Pulmonary artery endothelial cell (primary cell): ENCODE measurements at regions not wholly inside any gene's neighbourhood (a gene's known extent, or its start where the extent isn't known, plus 50 kb on each side); places are given as distances from the start of the nearest gene placed in this dataset.
"Not testable (repeated sequence)": the region's sequence is repeated elsewhere in the genome, so short reads cannot be mapped to it uniquely, and the experiment has no call there.

Source experiments
- DNase-seq: peaks from one replicate; pipeline ENCODE4 v3.0.0-alpha.2; 2011; ENCODE audit warnings: low read depth, low spot score

- no peak for DNase-seq
These were observed 176.7 kb downstream of the PRELID2 start for GRCh38 chr5:145658435-145658834.

GRCh38 chr5:145652700-145653099 lies 182.4 kb downstream of the PRELID2 start:
- not testable (repeated sequence) for DNase-seq

- DNase-seq: not testable (repeated sequence)
These were observed 188.0 kb downstream of the PRELID2 start for GRCh38 chr5:145647137-145647536.

DNA sequence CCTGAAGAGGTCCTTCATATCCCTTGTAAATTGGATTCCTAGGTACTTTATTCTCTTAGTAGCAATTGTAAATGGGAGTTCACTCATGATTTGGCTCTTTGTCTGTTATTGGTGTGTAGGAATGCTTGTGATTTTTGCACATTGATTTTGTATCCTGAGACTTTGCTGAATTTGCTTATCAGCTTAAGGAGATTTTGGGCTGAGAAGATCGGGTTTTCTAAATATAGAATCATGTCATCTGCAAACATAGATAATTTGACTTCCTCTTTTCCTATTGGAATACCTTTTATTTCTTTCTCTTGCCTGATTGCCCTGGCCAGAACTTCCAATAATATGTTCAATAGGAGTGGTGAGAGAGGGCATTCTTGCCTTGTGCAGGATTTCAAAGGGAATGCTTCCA lies 191.9 kb downstream of the PRELID2 start:
- not testable (repeated sequence) for DNase-seq

- DNase-seq: no peak
These were observed 197.7 kb downstream of the PRELID2 start for GRCh38 chr5:145637396-145637795.

GRCh38 chr5:145636371-145636770 lies 198.8 kb downstream of the PRELID2 start:
- DNase-seq: no peak

- no peak for DNase-seq
These were observed 201.7 kb downstream of the PRELID2 start for GRCh38 chr5:145633474-145633873.

GRCh38 chr5:145632701-145633100 lies 202.4 kb downstream of the PRELID2 start:
- no peak for DNase-seq

DNA sequence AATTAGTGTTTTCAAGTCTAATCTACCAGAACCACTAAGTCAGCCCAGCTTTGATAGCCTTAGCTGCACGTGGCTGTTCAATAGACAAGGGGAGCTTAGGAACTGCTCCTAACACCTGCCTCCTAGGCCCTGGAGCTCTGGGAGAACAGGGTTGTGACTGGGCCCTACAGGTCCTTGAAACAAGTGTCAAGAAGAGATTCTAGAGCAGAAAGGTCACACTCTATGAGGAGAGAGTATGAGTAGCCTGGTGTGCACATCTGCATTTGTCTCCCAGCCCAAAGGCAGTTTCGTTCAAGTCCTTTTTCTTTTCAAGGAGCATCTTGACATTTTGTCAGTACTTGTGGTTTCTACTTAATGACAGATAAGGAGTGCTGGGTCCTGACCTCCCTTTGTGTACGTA lies 206.1 kb downstream of the PRELID2 start:
- DNase-seq: no peak

- DNase-seq: no peak
These were observed 206.6 kb downstream of the PRELID2 start for GRCh38 chr5:145628525-145628924.

DNA sequence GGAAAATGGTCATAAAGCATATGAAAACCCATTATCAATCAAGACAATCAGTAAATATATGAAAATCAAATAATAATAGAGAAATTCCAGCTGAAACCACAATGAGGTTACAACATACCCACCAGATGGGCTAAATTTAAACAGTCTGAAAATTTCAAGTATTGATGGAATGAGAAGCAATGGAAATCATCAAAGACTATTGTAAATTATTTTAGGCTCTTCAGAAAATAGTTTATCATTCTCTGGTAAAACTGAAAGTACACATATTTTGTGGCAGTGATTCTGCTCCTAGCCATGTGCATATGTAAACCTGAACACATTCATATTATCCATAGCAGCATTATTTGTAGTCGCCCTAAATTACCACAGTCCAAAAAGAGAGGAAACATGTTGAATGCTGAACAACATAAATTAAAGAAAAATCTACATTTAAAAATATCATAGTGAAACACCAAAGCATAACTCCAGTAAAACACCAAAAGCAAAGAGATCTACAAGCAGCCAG lies 215.3 kb downstream of the PRELID2 start:
- no peak for DNase-seq

GRCh38 chr5:145616739-145617138 lies 218.4 kb downstream of the PRELID2 start:
- not testable (repeated sequence) for DNase-seq

DNA sequence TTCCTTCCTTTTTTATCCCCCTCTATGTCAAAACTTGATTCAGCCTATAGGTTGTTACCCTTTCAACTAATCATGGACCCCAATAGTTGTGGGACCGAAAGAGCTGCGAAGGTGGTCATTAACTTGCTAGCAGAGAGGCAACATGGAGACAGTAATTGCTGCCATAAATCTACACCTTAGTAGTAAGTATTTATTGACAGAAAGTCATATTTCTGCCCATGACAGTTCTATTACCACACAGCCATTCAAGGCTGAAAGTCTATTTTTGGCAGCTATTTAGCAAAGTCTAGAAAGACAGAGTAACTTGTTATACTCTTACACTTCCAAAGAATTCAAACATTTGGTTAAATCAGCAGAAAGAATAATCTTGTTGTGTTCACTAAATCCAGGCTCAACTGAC lies 236.2 kb downstream of the PRELID2 start:
- DNase-seq: no peak

DNA sequence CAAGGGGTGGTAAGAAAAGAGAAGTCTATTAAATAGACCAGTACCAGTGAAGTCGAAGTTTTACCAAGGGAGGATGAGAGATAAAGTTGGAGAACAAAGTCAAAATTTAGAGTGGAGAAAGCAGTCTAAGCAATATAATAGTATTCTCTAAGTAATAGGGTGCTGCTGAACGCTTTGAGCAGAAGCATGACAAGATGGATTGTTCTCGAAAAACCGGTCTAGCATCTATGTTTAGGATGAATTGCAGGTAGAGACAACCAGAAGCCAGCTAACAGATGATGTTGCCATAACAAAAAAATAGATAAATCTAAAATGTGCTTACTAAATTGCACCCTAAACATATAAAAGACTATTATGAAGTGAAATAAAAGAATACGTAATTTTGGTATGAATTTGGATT lies 237.0 kb downstream of the PRELID2 start:
- no peak for DNase-seq

DNA sequence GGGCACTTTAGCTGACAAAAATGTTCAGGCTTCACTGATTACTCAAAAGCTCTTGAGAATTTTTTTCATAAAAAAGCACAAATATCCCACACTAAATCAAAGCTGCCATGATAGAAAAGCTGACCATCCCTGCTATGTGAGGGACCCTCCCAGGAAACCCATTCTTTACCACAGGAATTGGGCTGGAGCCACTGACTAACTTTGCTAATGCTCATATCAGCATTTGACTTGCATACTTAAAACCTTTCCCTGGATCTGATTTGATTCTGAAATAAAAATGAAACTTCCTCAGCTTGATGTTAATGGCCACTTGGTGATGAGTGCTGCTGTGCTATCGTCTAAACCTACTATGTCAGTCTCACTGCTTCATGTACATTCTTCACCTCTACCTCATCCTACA lies 243.6 kb downstream of the PRELID2 start:
- no peak for DNase-seq

GRCh38 chr5:145589063-145589462 lies 246.1 kb downstream of the PRELID2 start:
- DNase-seq: no peak

GRCh38 chr5:145588558-145588957 lies 246.6 kb downstream of the PRELID2 start:
- DNase-seq: no peak

DNA sequence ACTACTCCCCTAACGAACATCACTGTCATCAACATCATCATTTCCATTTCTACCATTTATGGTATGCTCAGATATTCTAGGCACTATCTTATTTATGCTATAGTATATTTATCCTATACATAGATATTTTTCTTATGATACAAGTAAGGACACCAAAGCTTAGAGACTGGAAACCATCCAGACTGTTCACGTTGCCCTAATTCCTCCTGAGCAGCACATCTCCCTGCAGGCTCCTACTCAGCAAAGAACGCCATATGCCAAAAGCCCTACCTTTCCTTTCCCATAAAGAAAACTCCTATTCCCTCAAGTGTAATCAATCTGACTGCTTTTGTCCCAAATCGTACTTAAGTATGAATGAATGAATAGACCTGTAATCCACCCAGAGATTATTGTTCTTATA lies 247.0 kb downstream of the PRELID2 start:
- no peak for DNase-seq

GRCh38 chr5:145587710-145588109 lies 247.4 kb downstream of the PRELID2 start:
- DNase-seq: peak; percentile 50

GRCh38 chr5:145587308-145587672 lies 247.9 kb downstream of the PRELID2 start:
- no peak for DNase-seq

DNA sequence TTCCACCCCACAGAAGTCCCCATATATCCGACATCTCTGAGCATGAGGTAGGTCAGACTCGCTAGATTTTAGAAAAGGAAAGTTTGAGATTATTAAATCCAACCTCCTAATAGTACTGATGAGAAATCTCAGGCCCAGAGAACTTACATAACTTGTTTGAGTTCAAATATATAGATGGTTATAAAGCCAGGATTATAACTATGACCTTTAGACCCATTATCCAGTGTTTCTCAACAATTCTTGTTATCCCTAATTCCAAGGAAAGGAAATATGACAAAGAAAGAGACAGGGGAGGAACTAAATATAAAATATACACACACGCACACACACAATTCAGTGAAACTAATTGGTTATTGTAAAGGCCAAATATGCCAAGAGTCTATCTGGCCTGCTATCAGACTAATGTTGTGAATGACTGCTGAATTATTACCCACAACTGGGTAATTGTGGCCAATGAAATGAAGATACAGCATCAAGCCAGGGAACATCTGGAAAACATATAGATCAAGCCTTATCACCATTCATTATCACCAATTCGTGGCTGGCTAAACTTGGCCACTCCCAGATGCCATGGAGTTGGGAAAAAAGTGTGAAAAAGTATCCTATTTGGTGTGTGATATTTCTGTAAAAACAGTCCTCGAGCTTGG lies 248.4 kb downstream of the PRELID2 start:
- DNase-seq: no peak

DNA sequence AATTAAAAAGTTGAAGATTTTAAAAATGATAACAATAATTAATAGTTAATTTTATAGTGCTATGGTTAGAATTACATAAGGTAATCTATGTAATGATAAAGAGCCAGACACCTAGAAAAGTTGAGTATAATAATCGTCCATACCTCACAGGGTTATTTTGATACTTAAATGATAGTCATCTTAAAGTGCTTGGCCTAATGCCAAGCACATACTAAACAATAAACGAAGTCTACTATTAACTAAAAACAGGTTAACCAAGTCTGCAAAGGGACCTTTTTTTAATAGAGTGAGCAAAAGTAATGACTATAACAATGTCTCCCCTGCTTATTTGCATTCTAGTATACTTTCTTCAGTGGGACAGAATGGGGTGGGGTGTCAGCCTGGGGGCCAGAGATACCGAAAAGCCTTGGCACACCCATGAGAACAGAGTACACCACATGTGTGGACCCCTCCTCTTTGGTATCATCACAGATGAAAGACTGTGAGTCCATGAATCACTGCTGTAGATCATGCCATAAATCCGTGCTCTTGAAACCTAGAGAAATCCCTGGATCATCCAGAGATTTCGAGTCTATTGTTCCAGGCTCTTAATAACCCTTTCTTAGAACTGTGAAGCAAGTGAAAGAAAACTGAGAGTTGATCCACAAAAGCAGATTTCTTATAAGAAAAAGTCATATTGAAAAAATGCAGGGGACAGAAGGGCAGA lies 249.5 kb downstream of the PRELID2 start:
- no peak for DNase-seq

- no peak for DNase-seq
These were observed 255.8 kb downstream of the PRELID2 start for GRCh38 chr5:145579301-145579700.
